ENCODE measurements at regions not wholly inside any gene's neighbourhood (a gene's known extent, or its start where the extent isn't known, plus 50 kb on each side); places are given as distances from the start of the nearest gene placed in this dataset.

- no TSS peak for BruUV-seq (replicated peaks)
- no peaks in the 10 kb centered on the region for H3K9me3 ChIP-seq (ENCODE audit: low read depth, low read length, poor library complexity, severe bottlenecking)
- no peak for TF ChIP-seq EZH2 (IDR thresholded peaks at IDR 0.05; ENCODE audit: borderline replicate concordance, low read depth, low read length, poor library complexity, severe bottlenecking)
- no peak for TF ChIP-seq CTCF (conservative IDR thresholded peaks at IDR 0.05; ENCODE audit: low read depth, low read length)
- ChIA-PET POLR2A (ENCODE audit: low non-redundant PET) (no interaction called here), CTCF (no interaction called here)
- no peaks in the 10 kb centered on the region for H3K27me3 ChIP-seq (replicated peaks; ENCODE audit: insufficient read depth, low read depth, low read length, poor library complexity)
- H3K36me3 ChIP-seq (ENCODE audit: insufficient read depth, low read length, poor library complexity, severe bottlenecking): no peaks in the 10 kb centered on the region
- H3K4me3 ChIP-seq (ENCODE audit: low read depth, low read length, poor library complexity, severe bottlenecking): no peak overlapping the region
- H3K4me1 ChIP-seq (ENCODE audit: insufficient read depth, low read length, poor library complexity, severe bottlenecking): no peaks in the 10 kb centered on the region
- DNase-seq (ENCODE audit: low spot score): no peak
- no peak overlapping the region for H3K27ac ChIP-seq (ENCODE audit: low read depth, low read length, poor library complexity, severe bottlenecking)
- intact Hi-C loops (cut with micrococcal nuclease; ENCODE audit: unreplicated experiment): no loop called here
Observed at GRCh38 chrX:23134136-23134535, 134.4 kb downstream of the DDX53 start.

GRCh38 chrX:23136816-23137215 is 137.1 kb downstream of the DDX53 start:
- Histone ChIP-seq H3K36me3 (ENCODE audit: insufficient read depth, low read length, poor library complexity, severe bottlenecking) (no peaks in the 10 kb centered on the region), H3K4me1 (ENCODE audit: insufficient read depth, low read length, poor library complexity, severe bottlenecking) (no peaks in the 10 kb centered on the region), H3K27ac (ENCODE audit: low read depth, low read length, poor library complexity, severe bottlenecking) (no peak overlapping the region), H3K27me3 (replicated peaks; ENCODE audit: insufficient read depth, low read depth, low read length, poor library complexity) (no peaks in the 10 kb centered on the region), H3K4me3 (ENCODE audit: low read depth, low read length, poor library complexity, severe bottlenecking) (no peak overlapping the region), H3K9me3 (ENCODE audit: low read depth, low read length, poor library complexity, severe bottlenecking) (no peaks in the 10 kb centered on the region)
- no TSS peak for BruUV-seq (replicated peaks)
- no peak for DNase-seq (ENCODE audit: low spot score)
- TF ChIP-seq CTCF (conservative IDR thresholded peaks at IDR 0.05; ENCODE audit: low read depth, low read length) (no peak), EZH2 (IDR thresholded peaks at IDR 0.05; ENCODE audit: borderline replicate concordance, low read depth, low read length, poor library complexity, severe bottlenecking) (no peak)
- ChIA-PET CTCF (no interaction called here), POLR2A (ENCODE audit: low non-redundant PET) (no interaction called here)
- intact Hi-C loops (cut with micrococcal nuclease; ENCODE audit: unreplicated experiment): no loop called here

GRCh38 chrX:23168291-23168690 is 166.4 kb upstream of the PTCHD1 start:
- intact Hi-C loops (cut with micrococcal nuclease; ENCODE audit: unreplicated experiment): no loop called here
- ChIA-PET CTCF (no interaction called here), POLR2A (ENCODE audit: low non-redundant PET) (no interaction called here)
- TF ChIP-seq EZH2 (IDR thresholded peaks at IDR 0.05; ENCODE audit: borderline replicate concordance, low read depth, low read length, poor library complexity, severe bottlenecking) (no peak), CTCF (conservative IDR thresholded peaks at IDR 0.05; ENCODE audit: low read depth, low read length) (no peak)
- no TSS peak for BruUV-seq (replicated peaks)
- H3K27ac ChIP-seq (ENCODE audit: low read depth, low read length, poor library complexity, severe bottlenecking): no peak overlapping the region
- no peak for DNase-seq (ENCODE audit: low spot score)
- no peak overlapping the region for H3K4me3 ChIP-seq (ENCODE audit: low read depth, low read length, poor library complexity, severe bottlenecking)
- no peaks in the 10 kb centered on the region for H3K4me1 ChIP-seq (ENCODE audit: insufficient read depth, low read length, poor library complexity, severe bottlenecking)
- no peaks in the 10 kb centered on the region for H3K9me3 ChIP-seq (ENCODE audit: low read depth, low read length, poor library complexity, severe bottlenecking)
- no peaks in the 10 kb centered on the region for H3K36me3 ChIP-seq (ENCODE audit: insufficient read depth, low read length, poor library complexity, severe bottlenecking)
- H3K27me3 ChIP-seq (replicated peaks; ENCODE audit: insufficient read depth, low read depth, low read length, poor library complexity): no peaks in the 10 kb centered on the region
